HTR-8/SVneo (cell line): ENCODE measurements at regions not wholly inside any gene's neighbourhood (a gene's known extent, or its start where the extent isn't known, plus 50 kb on each side); places are given as distances from the start of the nearest gene placed in this dataset.
"Not testable (repeated sequence)": the region's sequence is repeated elsewhere in the genome, so short reads cannot be mapped to it uniquely, and the experiment has no call there.

Source experiments
- DNase-seq: peaks from one replicate; pipeline ENCODE4 v3.0.0; 2011; ENCODE audit warnings: low spot score, mixed read lengths; ENCODE audit not compliant: insufficient read length
- FAIRE-seq: peaks from 2 replicates; lab custom pipeline; 2011; peaks lifted over from hg19 to GRCh38; lab: Jason Lieb, UNC

GRCh38 chr3:110620118-110620517 is 451.5 kb upstream of the NECTIN3 start:
- DNase-seq (no peak), FAIRE-seq (no peak)

- FAIRE-seq (no peak), DNase-seq (no peak)
These were observed 448.0 kb upstream of the NECTIN3 start for GRCh38 chr3:110623571-110623970.

GRCh38 chr3:110624576-110624975 is 447.0 kb upstream of the NECTIN3 start:
- no peak for DNase-seq
- peak; percentile 13 for FAIRE-seq

- no peak for DNase-seq
- FAIRE-seq: no peak
These were observed 446.3 kb upstream of the NECTIN3 start for GRCh38 chr3:110625201-110625747.

GRCh38 chr3:110626652-110627111 is 444.9 kb upstream of the NECTIN3 start:
- DNase-seq, FAIRE-seq: not testable (repeated sequence)

GRCh38 chr3:110628650-110629301 is 442.8 kb upstream of the NECTIN3 start:
- DNase-seq: no peak
- FAIRE-seq: no peak

GRCh38 chr3:110629917-110630316 is 441.7 kb upstream of the NECTIN3 start:
- FAIRE-seq: no peak
- no peak for DNase-seq

- DNase-seq (no peak), FAIRE-seq (no peak)
These were observed 427.4 kb upstream of the NECTIN3 start for GRCh38 chr3:110644203-110644602.

- DNase-seq: no peak
- FAIRE-seq: no peak
These were observed 425.6 kb upstream of the NECTIN3 start for GRCh38 chr3:110646055-110646454.

GRCh38 chr3:110646496-110646895 is 425.1 kb upstream of the NECTIN3 start:
- DNase-seq: no peak
- no peak for FAIRE-seq

GRCh38 chr3:110647586-110647985 is 424.0 kb upstream of the NECTIN3 start:
- no peak for FAIRE-seq
- no peak for DNase-seq

- no peak for DNase-seq
- FAIRE-seq: no peak
These were observed 420.9 kb upstream of the NECTIN3 start for GRCh38 chr3:110650741-110651140.

- DNase-seq (no peak), FAIRE-seq (no peak)
These were observed 416.6 kb upstream of the NECTIN3 start for GRCh38 chr3:110654843-110655502.

GRCh38 chr3:110656394-110657025 is 415.1 kb upstream of the NECTIN3 start:
- no peak for FAIRE-seq

GRCh38 chr3:110664148-110664547 is 407.5 kb upstream of the NECTIN3 start:
- FAIRE-seq (no peak), DNase-seq (peak; percentile 5)

More at GRCh38 chr3:110656394-110657025, 415.1 kb upstream of the NECTIN3 start:
- no peak for DNase-seq

- no peak for DNase-seq
- FAIRE-seq: no peak
These were observed 405.1 kb upstream of the NECTIN3 start for GRCh38 chr3:110666495-110666894.

GRCh38 chr3:110667216-110667615 is 404.4 kb upstream of the NECTIN3 start:
- FAIRE-seq: no peak
- DNase-seq: no peak

- FAIRE-seq (no peak), DNase-seq (no peak)
These were observed 401.2 kb upstream of the NECTIN3 start for GRCh38 chr3:110670407-110670806.

- no peak for FAIRE-seq
- no peak for DNase-seq
These were observed 394.1 kb upstream of the NECTIN3 start for GRCh38 chr3:110677506-110677905.

- FAIRE-seq (no peak), DNase-seq (no peak)
These were observed 392.3 kb upstream of the NECTIN3 start for GRCh38 chr3:110679285-110679684.

GRCh38 chr3:110680450-110680849 is 391.2 kb upstream of the NECTIN3 start:
- FAIRE-seq (no peak), DNase-seq (no peak)
